DMS53 treated with DMSO at 0.1 percent for 48 hours (cell line): ENCODE measurements at regions not wholly inside any gene's neighbourhood (a gene's known extent, or its start where the extent isn't known, plus 50 kb on each side); places are given as distances from the start of the nearest gene placed in this dataset.

Source experiments
- DNase-seq: peaks from one replicate; lab custom pipeline; 2025; ENCODE audit not compliant: unreplicated experiment; lab: John Stamatoyannopoulos, UW

- no peak for DNase-seq
These were observed 120.2 kb upstream of the ERRFI1 start for GRCh38 chr1:8146257-8146855.

GRCh38 chr1:8145545-8146202 lies 119.6 kb upstream of the ERRFI1 start:
- DNase-seq: no peak

GRCh38 chr1:8144323-8144722 lies 118.2 kb upstream of the ERRFI1 start:
- no peak for DNase-seq

GRCh38 chr1:8142955-8143629 lies 117.0 kb upstream of the ERRFI1 start:
- no peak for DNase-seq

GRCh38 chr1:8139941-8140340 lies 113.8 kb upstream of the ERRFI1 start:
- no peak for DNase-seq

GRCh38 chr1:8139383-8139782 lies 113.3 kb upstream of the ERRFI1 start:
- no peak for DNase-seq

GRCh38 chr1:8138673-8139072 lies 112.6 kb upstream of the ERRFI1 start:
- no peak for DNase-seq

GRCh38 chr1:8137481-8138244 lies 111.6 kb upstream of the ERRFI1 start:
- no peak for DNase-seq

GRCh38 chr1:8136766-8137165 lies 110.7 kb upstream of the ERRFI1 start:
- DNase-seq: no peak

- no peak for DNase-seq
These were observed 109.1 kb upstream of the ERRFI1 start for GRCh38 chr1:8135250-8135649.

GRCh38 chr1:8134546-8135235 lies 108.6 kb upstream of the ERRFI1 start:
- no peak for DNase-seq

GRCh38 chr1:8133657-8134430 lies 107.7 kb upstream of the ERRFI1 start:
- no peak for DNase-seq

- no peak for DNase-seq
These were observed 107.1 kb upstream of the ERRFI1 start for GRCh38 chr1:8133190-8133589.

GRCh38 chr1:8127171-8127641 lies 101.1 kb upstream of the ERRFI1 start:
- no peak for DNase-seq

- no peak for DNase-seq
These were observed 96.6 kb upstream of the ERRFI1 start for GRCh38 chr1:8122477-8123407.

GRCh38 chr1:8122160-8122476 lies 96.0 kb upstream of the ERRFI1 start:
- no peak for DNase-seq

- peak; percentile 29 for DNase-seq
These were observed 95.4 kb upstream of the ERRFI1 start for GRCh38 chr1:8121261-8122159.

- DNase-seq: no peak
These were observed 94.7 kb upstream of the ERRFI1 start for GRCh38 chr1:8120693-8121260.
